ENCODE measurements at regions not wholly inside any gene's neighbourhood (a gene's known extent, or its start where the extent isn't known, plus 50 kb on each side); places are given as distances from the start of the nearest gene placed in this dataset.

GRCh38 chr6:137645850-137646249 is 151.7 kb upstream of the OLIG3 start:
- DNase-seq = no peak
- TF ChIP-seq, protein P1, sequence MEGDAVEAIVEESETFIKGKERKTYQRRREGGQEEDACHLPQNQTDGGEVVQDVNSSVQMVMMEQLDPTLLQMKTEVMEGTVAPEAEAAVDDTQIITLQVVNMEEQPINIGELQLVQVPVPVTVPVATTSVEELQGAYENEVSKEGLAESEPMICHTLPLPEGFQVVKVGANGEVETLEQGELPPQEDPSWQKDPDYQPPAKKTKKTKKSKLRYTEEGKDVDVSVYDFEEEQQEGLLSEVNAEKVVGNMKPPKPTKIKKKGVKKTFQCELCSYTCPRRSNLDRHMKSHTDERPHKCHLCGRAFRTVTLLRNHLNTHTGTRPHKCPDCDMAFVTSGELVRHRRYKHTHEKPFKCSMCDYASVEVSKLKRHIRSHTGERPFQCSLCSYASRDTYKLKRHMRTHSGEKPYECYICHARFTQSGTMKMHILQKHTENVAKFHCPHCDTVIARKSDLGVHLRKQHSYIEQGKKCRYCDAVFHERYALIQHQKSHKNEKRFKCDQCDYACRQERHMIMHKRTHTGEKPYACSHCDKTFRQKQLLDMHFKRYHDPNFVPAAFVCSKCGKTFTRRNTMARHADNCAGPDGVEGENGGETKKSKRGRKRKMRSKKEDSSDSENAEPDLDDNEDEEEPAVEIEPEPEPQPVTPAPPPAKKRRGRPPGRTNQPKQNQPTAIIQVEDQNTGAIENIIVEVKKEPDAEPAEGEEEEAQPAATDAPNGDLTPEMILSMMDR (conservative IDR thresholded peaks at IDR 0.05) = no peak
- Mint-ChIP-seq H3K27ac (no peak overlapping the region), H3K4me3 (no peak overlapping the region), H3K27me3 (ENCODE audit: low read depth) (no peaks in the 10 kb centered on the region), H3K4me1 (no peaks in the 10 kb centered on the region), H3K9me3 (no peaks in the 10 kb centered on the region), H3K36me3 (ENCODE audit: insufficient read depth in 1 of 3, low read depth in 3 of 3) (no peaks in the 10 kb centered on the region; a peak in 2 of 7 replicates)
- Histone ChIP-seq H3K23ac (ENCODE audit: insufficient read length, low read depth, low read length) (no peak overlapping the region), H3K9ac (ENCODE audit: extremely low read depth, insufficient read length, low read length) (no peak overlapping the region), H3K9me3 (ENCODE audit: control insufficient read depth, low read depth, low read length) (no peaks in the 10 kb centered on the region), H3K27ac (ENCODE audit: insufficient read length, low read depth, low read length) (no peak overlapping the region), H3K4me1 (ENCODE audit: insufficient read depth, low read length) (no peaks in the 10 kb centered on the region), H3K4ac (ENCODE audit: low read depth, low read length) (no peak overlapping the region), H2BK15ac (ENCODE audit: low read depth, low read length) (no peak overlapping the region), H3K79me2 (ENCODE audit: insufficient read depth, low read length) (no peaks in the 10 kb centered on the region), H3K18ac (ENCODE audit: insufficient read length, low read depth, low read length) (no peak overlapping the region), H3K27me3 (ENCODE audit: insufficient read depth, low read length) (no peaks in the 10 kb centered on the region), H4K8ac (replicated peaks; ENCODE audit: insufficient read length, low read depth, low read length) (no peak overlapping the region), H4K5ac (ENCODE audit: insufficient read length, low read depth, low read length) (no peak overlapping the region), H2BK20ac (ENCODE audit: low read depth, low read length, poor library complexity, severe bottlenecking) (no peak overlapping the region), H2BK5ac (ENCODE audit: insufficient read length, low read length) (no peak overlapping the region), H2AK5ac (ENCODE audit: insufficient read length, low read length) (no peak overlapping the region), H3T11ph (ENCODE audit: low read length) (no peak overlapping the region), H3K4me2 (ENCODE audit: insufficient read depth, insufficient read length, low read length) (no peak overlapping the region), H3K14ac (ENCODE audit: insufficient read depth, low read length) (no peak overlapping the region), H3K56ac (ENCODE audit: insufficient read length, low read depth, low read length) (no peak overlapping the region), H2BK120ac (ENCODE audit: low read depth, low read length, poor library complexity, severe bottlenecking) (no peak overlapping the region), H2AFZ (ENCODE audit: low read length) (no peak overlapping the region), H4K20me1 (ENCODE audit: control insufficient read depth, insufficient read depth, insufficient read length) (no peaks in the 10 kb centered on the region), H4K91ac (ENCODE audit: insufficient read length, low read depth, low read length) (no peak overlapping the region), H3K23me2 (ENCODE audit: insufficient read length, low read depth, low read length, poor library complexity, severe bottlenecking) (no peaks in the 10 kb centered on the region), H2BK12ac (ENCODE audit: insufficient read length, low read depth, low read length) (no peak overlapping the region), H3K79me1 (ENCODE audit: insufficient read depth, low read depth, low read length, poor library complexity, severe bottlenecking) (no peaks in the 10 kb centered on the region)
- WGBS (ENCODE audit: extremely low coverage, insufficient read length, low lambda C conversion rate) = no CpG with 5 or more reads among the region's 13 CpGs

Measured in H9 (cell line).